SK-N-SH (cell line): ENCODE measurements at regions not wholly inside any gene's neighbourhood (a gene's known extent, or its start where the extent isn't known, plus 50 kb on each side); places are given as distances from the start of the nearest gene placed in this dataset.

Experiments used
- CTCF ChIA-PET: fragments of 300-600, 350-600 bp; formaldehyde crosslinking; extraction: SDS; loops from one replicate; lab custom pipeline; 2021; lab: Yijun Ruan, JAX
- POLR2A ChIA-PET: fragments of 350-600 bp; sonication (Branson Sonifier 250); formaldehyde crosslinking; extraction: SDS; loops from one replicate; lab custom pipeline; 2020; ENCODE audit warnings: antibody characterized with exemption, inconsistent platforms; lab: Yijun Ruan, JAX
- DNase-seq: peaks from one replicate; pipeline ENCODE4 v3.0.0; 2012
- H2AFZ ChIP-seq: fragments of 200-600 bp; sonication (generic); 2 replicates; pipeline ENCODE4 v1.8.1; 2016; ENCODE audit warnings: antibody characterized with exemption, mild to moderate bottlenecking, low read depth
- H3F3A ChIP-seq: fragments of 200-600 bp; sonication (generic); replicated peaks from 2 replicates; pipeline ENCODE3; 2016; ENCODE audit warnings: antibody characterized with exemption, mild to moderate bottlenecking; ENCODE audit not compliant: insufficient read depth
- H3K27ac ChIP-seq, 2 experiments: fragments of 200-500 bp in 1 of 2; fragments of 200-600 bp in 1 of 2; sonication (Bioruptor generic) in 1 of 2; sonication (generic), shearing (Covaris generic) in 1 of 2; 2 replicates each; pipeline versions ENCODE4 v1.5.1 to v1.6.1; 2014 to 2016; ENCODE audit warnings: low read depth in 2 of 2, inconsistent platforms in 1 of 2, low read length in 1 of 2, mild to moderate bottlenecking in 1 of 2, mixed read lengths in 1 of 2
- H3K27me3 ChIP-seq: fragments of 200-600 bp; sonication (generic), shearing (Covaris generic); 2 replicates; pipeline ENCODE4 v1.6.1; 2016; ENCODE audit warnings: mixed run types; ENCODE audit not compliant: insufficient read depth
- H3K36me3 ChIP-seq, 2 experiments: fragments of 200-500 bp in 1 of 2; fragments of 200-600 bp in 1 of 2; sonication (Bioruptor generic) in 1 of 2; sonication (generic) in 1 of 2; replicated peaks in 1 of 2; 2 replicates each; pipeline versions ENCODE3 to v1.5.1; 2014 to 2016; ENCODE audit warnings: low read length in 1 of 2, mild to moderate bottlenecking in 1 of 2; ENCODE audit not compliant: insufficient read depth in 2 of 2, control insufficient read depth in 1 of 2
- H3K4me1 ChIP-seq, 2 experiments: fragments of 200-500 bp in 1 of 2; fragments of 200-600 bp in 1 of 2; sonication (Bioruptor generic) in 1 of 2; sonication (generic), shearing (Covaris generic) in 1 of 2; 2 replicates each; pipeline versions ENCODE4 v1.5.1 to v1.6.1; 2014 to 2016; ENCODE audit warnings: low read depth in 1 of 2, low read length in 1 of 2, mixed run types in 1 of 2; ENCODE audit not compliant: insufficient read depth in 2 of 2, control insufficient read depth in 1 of 2
- H3K4me2 ChIP-seq: fragments of 200-600 bp; sonication (generic), shearing (Covaris generic); 2 replicates; pipeline ENCODE4 v1.6.1; 2017; ENCODE audit warnings: mixed run types
- H3K4me3 ChIP-seq, 2 experiments: fragments of 200-500 bp in 1 of 2; fragments of 200-600 bp in 1 of 2; sonication (Bioruptor generic) in 1 of 2; sonication (generic), shearing (Covaris generic) in 1 of 2; 2 replicates each; pipeline versions ENCODE4 v1.5.1 to v1.8.1; 2014 to 2016; ENCODE audit warnings: low read depth in 2 of 2, inconsistent platforms in 1 of 2, low read length in 1 of 2, mild to moderate bottlenecking in 1 of 2, mixed read lengths in 1 of 2, moderate library complexity in 1 of 2
- H3K79me2 ChIP-seq: fragments of 200-600 bp; sonication (generic); 2 replicates; pipeline ENCODE4 v1.8.1; 2017; ENCODE audit warnings: mild to moderate bottlenecking; ENCODE audit not compliant: insufficient read depth
- H3K9ac ChIP-seq: fragments of 200-600 bp; sonication (generic); 2 replicates; pipeline ENCODE4 v1.6.1; 2017; ENCODE audit warnings: mixed run types
- H3K9me2 ChIP-seq: fragments of 200-600 bp; sonication (generic); 2 replicates; pipeline ENCODE4 v1.6.1; 2017; ENCODE audit warnings: mixed run types
- H3K9me3 ChIP-seq: fragments of 200-600 bp; sonication (generic); 2 replicates; pipeline ENCODE4 v1.6.1; 2017; ENCODE audit warnings: mixed run types, mild to moderate bottlenecking, moderate library complexity
- H4K20me1 ChIP-seq: fragments of 200-600 bp; sonication (generic); 2 replicates; pipeline ENCODE4 v1.6.1; 2017; ENCODE audit warnings: mild to moderate bottlenecking, mixed run types; ENCODE audit not compliant: insufficient read depth
- EP300 ChIP-seq, 2 experiments: IDR thresholded peaks; 2 replicates each; pipeline versions ENCODE4 v1.4.0 to v1.6.1; 2012; ENCODE audit warnings: borderline replicate concordance in 1 of 2, low read depth in 1 of 2, low read length in 1 of 2
- FOXJ3 ChIP-seq: sonication (generic); formaldehyde crosslinking; IDR thresholded peaks from 2 replicates; pipeline ENCODE4 v1.5.1; 2020; ENCODE audit warnings: mild to moderate bottlenecking, missing genetic modification reagents
- FOXM1 ChIP-seq: IDR thresholded peaks from 2 replicates; pipeline ENCODE4 v1.4.0; 2012; ENCODE audit warnings: low read depth, mild to moderate bottlenecking
- GABPA ChIP-seq: IDR thresholded peaks from 2 replicates; pipeline ENCODE4 v1.4.0; 2012; ENCODE audit warnings: low read depth, mild to moderate bottlenecking
- MEF2A ChIP-seq: IDR thresholded peaks from 2 replicates; pipeline ENCODE4 v1.4.0; 2012; ENCODE audit warnings: low read depth, borderline replicate concordance
- RXRA ChIP-seq: IDR thresholded peaks from 2 replicates; pipeline ENCODE4 v1.4.0; 2012; ENCODE audit warnings: low read depth, mild to moderate bottlenecking, borderline replicate concordance
- TAF1 ChIP-seq: IDR thresholded peaks from 2 replicates; pipeline ENCODE4 v1.6.1; 2012; ENCODE audit warnings: low read depth, mild to moderate bottlenecking, low read length, moderate library complexity, borderline replicate concordance
- TCF12 ChIP-seq: IDR thresholded peaks from 2 replicates; pipeline ENCODE4 v1.4.0; 2012
- WGBS: methylation state at CpG from one replicate; pipeline ENCODE4 v1.1.6; 2017; ENCODE audit warnings: low lambda C conversion rate; 5-methylcytosine and 5-hydroxymethylcytosine counted together
- TF ChIP-seq, protein P1 (sequence below): IDR thresholded peaks from 2 replicates; pipeline ENCODE4 v1.6.1; 2012; ENCODE audit warnings: mild to moderate bottlenecking, low read depth, low read length, moderate library complexity
- TF ChIP-seq, protein P2 (sequence below): IDR thresholded peaks from 2 replicates; pipeline ENCODE4; 2012
- TF ChIP-seq, protein P3 (sequence below): IDR thresholded peaks from 2 replicates; pipeline ENCODE4 v1.4.0; 2012; ENCODE audit warnings: low read depth, borderline replicate concordance

DNA sequence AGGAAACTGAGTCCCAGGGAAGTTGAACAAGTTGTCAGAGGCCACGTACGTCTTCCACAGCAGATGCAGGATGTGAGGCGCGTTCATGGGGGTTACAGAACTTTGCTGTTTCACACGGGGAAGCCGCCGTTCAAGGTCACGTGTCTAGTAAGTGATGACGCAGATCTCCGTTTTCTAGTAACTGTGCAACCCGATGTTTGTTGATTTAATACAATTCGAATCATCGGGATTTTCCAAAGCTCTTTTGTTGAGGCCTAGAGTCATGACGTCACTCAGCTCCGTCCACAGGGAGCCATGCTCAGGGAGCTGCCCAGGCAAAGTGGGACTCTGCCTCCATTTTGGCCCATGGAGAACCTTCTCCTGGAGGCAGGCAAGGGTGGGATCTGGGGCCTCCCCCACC lies 1121.8 kb downstream of the TBC1D22A start (continued):
- TF ChIP-seq, protein P1, sequence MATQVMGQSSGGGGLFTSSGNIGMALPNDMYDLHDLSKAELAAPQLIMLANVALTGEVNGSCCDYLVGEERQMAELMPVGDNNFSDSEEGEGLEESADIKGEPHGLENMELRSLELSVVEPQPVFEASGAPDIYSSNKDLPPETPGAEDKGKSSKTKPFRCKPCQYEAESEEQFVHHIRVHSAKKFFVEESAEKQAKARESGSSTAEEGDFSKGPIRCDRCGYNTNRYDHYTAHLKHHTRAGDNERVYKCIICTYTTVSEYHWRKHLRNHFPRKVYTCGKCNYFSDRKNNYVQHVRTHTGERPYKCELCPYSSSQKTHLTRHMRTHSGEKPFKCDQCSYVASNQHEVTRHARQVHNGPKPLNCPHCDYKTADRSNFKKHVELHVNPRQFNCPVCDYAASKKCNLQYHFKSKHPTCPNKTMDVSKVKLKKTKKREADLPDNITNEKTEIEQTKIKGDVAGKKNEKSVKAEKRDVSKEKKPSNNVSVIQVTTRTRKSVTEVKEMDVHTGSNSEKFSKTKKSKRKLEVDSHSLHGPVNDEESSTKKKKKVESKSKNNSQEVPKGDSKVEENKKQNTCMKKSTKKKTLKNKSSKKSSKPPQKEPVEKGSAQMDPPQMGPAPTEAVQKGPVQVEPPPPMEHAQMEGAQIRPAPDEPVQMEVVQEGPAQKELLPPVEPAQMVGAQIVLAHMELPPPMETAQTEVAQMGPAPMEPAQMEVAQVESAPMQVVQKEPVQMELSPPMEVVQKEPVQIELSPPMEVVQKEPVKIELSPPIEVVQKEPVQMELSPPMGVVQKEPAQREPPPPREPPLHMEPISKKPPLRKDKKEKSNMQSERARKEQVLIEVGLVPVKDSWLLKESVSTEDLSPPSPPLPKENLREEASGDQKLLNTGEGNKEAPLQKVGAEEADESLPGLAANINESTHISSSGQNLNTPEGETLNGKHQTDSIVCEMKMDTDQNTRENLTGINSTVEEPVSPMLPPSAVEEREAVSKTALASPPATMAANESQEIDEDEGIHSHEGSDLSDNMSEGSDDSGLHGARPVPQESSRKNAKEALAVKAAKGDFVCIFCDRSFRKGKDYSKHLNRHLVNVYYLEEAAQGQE, result no peak
- no peak for TF ChIP-seq RXRA
- TF ChIP-seq, protein P2, sequence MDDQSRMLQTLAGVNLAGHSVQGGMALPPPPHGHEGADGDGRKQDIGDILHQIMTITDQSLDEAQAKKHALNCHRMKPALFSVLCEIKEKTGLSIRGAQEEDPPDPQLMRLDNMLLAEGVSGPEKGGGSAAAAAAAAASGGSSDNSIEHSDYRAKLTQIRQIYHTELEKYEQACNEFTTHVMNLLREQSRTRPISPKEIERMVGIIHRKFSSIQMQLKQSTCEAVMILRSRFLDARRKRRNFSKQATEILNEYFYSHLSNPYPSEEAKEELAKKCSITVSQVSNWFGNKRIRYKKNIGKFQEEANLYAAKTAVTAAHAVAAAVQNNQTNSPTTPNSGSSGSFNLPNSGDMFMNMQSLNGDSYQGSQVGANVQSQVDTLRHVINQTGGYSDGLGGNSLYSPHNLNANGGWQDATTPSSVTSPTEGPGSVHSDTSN, result no peak

DNA sequence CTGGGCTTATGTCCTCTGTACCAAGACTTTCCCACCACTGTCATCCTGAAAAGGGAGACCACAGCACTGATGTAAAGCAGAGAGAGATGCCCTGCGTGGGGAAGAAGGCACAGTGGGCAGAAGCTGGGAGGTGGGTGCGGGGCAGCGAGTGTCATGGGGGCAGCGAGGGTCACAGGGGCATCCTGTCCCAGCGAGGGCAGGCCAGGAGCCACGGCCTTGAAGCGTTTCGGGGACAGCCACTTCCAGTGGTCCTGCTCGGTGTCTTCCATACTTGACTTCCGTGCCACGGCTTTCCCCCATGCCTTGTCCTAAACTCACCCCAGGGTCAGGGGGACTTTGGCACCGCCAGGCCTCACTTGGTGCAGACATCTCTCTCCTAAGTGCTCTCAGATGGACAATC lies 1121.3 kb downstream of the TBC1D22A start:
- WGBS, result 31% methylated on average over 8 of the region's 12 CpGs
- H2AFZ ChIP-seq, result no peak overlapping the region
- no peak for DNase-seq
- H3K4me2 ChIP-seq, result no peak overlapping the region
- ChIA-PET CTCF (no interaction called here), POLR2A (no interaction called here)
- peaks cover 0 to 3% of the 10 kb centered on the region in 2 experiments; a peak in 1 of 4 replicates for H3K4me1 ChIP-seq
- no peaks in the 10 kb centered on the region for H3K9me3 ChIP-seq
- TF ChIP-seq TAF1 (no peak), EP300 (IDR thresholded peaks at IDR 0.05; ENCODE audit: borderline replicate concordance in 1 of 2, low read depth in 1 of 2, low read length in 1 of 2) (no peak), FOXJ3 (no peak), MEF2A (no peak), TCF12 (no peak), FOXM1 (no peak), GABPA (no peak)
- TF ChIP-seq, protein P1, result no peak
- TF ChIP-seq, protein P3, sequence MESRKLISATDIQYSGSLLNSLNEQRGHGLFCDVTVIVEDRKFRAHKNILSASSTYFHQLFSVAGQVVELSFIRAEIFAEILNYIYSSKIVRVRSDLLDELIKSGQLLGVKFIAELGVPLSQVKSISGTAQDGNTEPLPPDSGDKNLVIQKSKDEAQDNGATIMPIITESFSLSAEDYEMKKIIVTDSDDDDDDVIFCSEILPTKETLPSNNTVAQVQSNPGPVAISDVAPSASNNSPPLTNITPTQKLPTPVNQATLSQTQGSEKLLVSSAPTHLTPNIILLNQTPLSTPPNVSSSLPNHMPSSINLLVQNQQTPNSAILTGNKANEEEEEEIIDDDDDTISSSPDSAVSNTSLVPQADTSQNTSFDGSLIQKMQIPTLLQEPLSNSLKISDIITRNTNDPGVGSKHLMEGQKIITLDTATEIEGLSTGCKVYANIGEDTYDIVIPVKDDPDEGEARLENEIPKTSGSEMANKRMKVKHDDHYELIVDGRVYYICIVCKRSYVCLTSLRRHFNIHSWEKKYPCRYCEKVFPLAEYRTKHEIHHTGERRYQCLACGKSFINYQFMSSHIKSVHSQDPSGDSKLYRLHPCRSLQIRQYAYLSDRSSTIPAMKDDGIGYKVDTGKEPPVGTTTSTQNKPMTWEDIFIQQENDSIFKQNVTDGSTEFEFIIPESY, result no peak
- no peak overlapping the region for H3K9ac ChIP-seq
- H3K36me3 ChIP-seq, result no peaks in the 10 kb centered on the region
- no peak overlapping the region for H3K4me3 ChIP-seq
- H3F3A ChIP-seq, result no peaks in the 10 kb centered on the region
- H3K79me2 ChIP-seq, result no peaks in the 10 kb centered on the region
- no peaks in the 10 kb centered on the region for H4K20me1 ChIP-seq
- no peaks in the 10 kb centered on the region for H3K27me3 ChIP-seq
- H3K9me2 ChIP-seq, result no peaks in the 10 kb centered on the region
- H3K27ac ChIP-seq, result no peak overlapping the region
